HepG2 (cell line): ENCODE measurements at regions not wholly inside any gene's neighbourhood (a gene's known extent, or its start where the extent isn't known, plus 50 kb on each side); places are given as distances from the start of the nearest gene placed in this dataset.

Source experiments
- ATAC-seq: fragments of 200-7000 bp; cut with Tn5 transposase; 3 replicates; pipeline ENCODE4 v1.9.1; 2020; ENCODE audit warnings: mild to moderate bottlenecking, moderate library complexity
- BruUV-seq: library from RNA; stranded (reverse); fragments of 400-500 nt; replicated peaks from 2 replicates; lab custom pipeline; 2021; lab: Mats Ljungman, UMichigan
- CTCF ChIA-PET: fragments of 300-600 bp; formaldehyde crosslinking; extraction: SDS; loops from one replicate; lab custom pipeline; 2021; ENCODE audit warnings: low total read pairs, inconsistent platforms, low intra/inter-chr PET ratio; lab: Yijun Ruan, JAX
- POLR2A ChIA-PET: fragments of 350-600 bp; sonication (Branson Sonifier 250); formaldehyde crosslinking; loops from one replicate; lab custom pipeline; 2020; ENCODE audit warnings: antibody characterized with exemption, inconsistent platforms; lab: Yijun Ruan, JAX
- DNase-seq: peaks from one replicate; pipeline ENCODE4 v3.0.0-alpha.2; 2015; ENCODE audit warnings: low spot score
- FAIRE-seq: peaks from 3 replicates; lab custom pipeline; 2011; peaks lifted over from hg19 to GRCh38; lab: Jason Lieb, UNC
- H2AFZ ChIP-seq: one replicate; pipeline ENCODE4 v1.6.1; 2011; ENCODE audit warnings: low read length, inconsistent platforms
- H3K27ac ChIP-seq: fragments of 300-600 bp; 3 replicates; pipeline ENCODE4 v1.8.0; 2011; ENCODE audit warnings: mixed run types, mild to moderate bottlenecking, mixed read lengths, low read length, inconsistent platforms; ENCODE audit not compliant: insufficient read depth; ENCODE audit errors: extremely low read length
- H3K27me3 ChIP-seq, 2 experiments: fragments of 200-600 bp in 1 of 2; 2 replicates in 1 of 2; 3 replicates in 1 of 2; pipeline versions ENCODE4 v1.6.0 to v1.8.0; 2011; ENCODE audit warnings: low read length in 2 of 2, mild to moderate bottlenecking in 2 of 2, moderate library complexity in 2 of 2, inconsistent platforms in 1 of 2; ENCODE audit not compliant: insufficient read depth in 2 of 2, control insufficient read depth in 1 of 2
- H3K36me3 ChIP-seq, 2 experiments: fragments of 200-600 bp in 1 of 2; replicated peaks in 1 of 2; 2 replicates in 1 of 2; 3 replicates in 1 of 2; pipeline versions ENCODE4 v1.5.1 to v1.8.0; 2011; ENCODE audit warnings: low read length in 2 of 2, inconsistent platforms in 1 of 2; ENCODE audit not compliant: insufficient read depth in 2 of 2, control insufficient read depth in 1 of 2
- H3K4me1 ChIP-seq: 2 replicates; pipeline ENCODE4 v1.5.1; 2012; ENCODE audit warnings: low read length, inconsistent platforms; ENCODE audit not compliant: insufficient read depth
- H3K4me2 ChIP-seq: 2 replicates; pipeline ENCODE4 v1.6.0; 2011; ENCODE audit warnings: low read depth, low read length, inconsistent platforms
- H3K4me3 ChIP-seq, 3 experiments: fragments of 200-600 bp in 1 of 3; sonication (generic), shearing (Covaris generic) in 1 of 3; replicated peaks in 1 of 3; 2 replicates each; pipeline ENCODE4 v1.5.1; 2011 to 2016; ENCODE audit warnings: low read length in 3 of 3, inconsistent platforms in 2 of 3, low read depth in 2 of 3, mild to moderate bottlenecking in 2 of 3, control low read depth in 1 of 3, mixed read lengths in 1 of 3; ENCODE audit not compliant: insufficient read depth in 1 of 3
- H3K79me2 ChIP-seq: one replicate; pipeline ENCODE4 v1.6.1; 2011; ENCODE audit warnings: low read length, inconsistent platforms; ENCODE audit not compliant: insufficient read depth
- H3K9ac ChIP-seq: 2 replicates; pipeline ENCODE4 v1.6.0; 2011; ENCODE audit warnings: mild to moderate bottlenecking, low read depth, low read length, inconsistent platforms; ENCODE audit not compliant: insufficient read depth
- H3K9me3 ChIP-seq: 2 replicates; pipeline ENCODE4 v1.5.1; 2012; ENCODE audit warnings: mild to moderate bottlenecking, low read length
- H4K20me1 ChIP-seq: 2 replicates; pipeline ENCODE4 v1.6.0; 2011; ENCODE audit warnings: inconsistent platforms, mild to moderate bottlenecking, low read length, moderate library complexity; ENCODE audit not compliant: insufficient read depth
- NBN ChIP-seq: fragments of 450-650 bp; conservative IDR thresholded peaks from 2 replicates; pipeline ENCODE4 v1.6.1; 2017
- SP140L ChIP-seq: sonication (generic); formaldehyde crosslinking; IDR thresholded peaks from 2 replicates; pipeline ENCODE4 v1.4.0; 2020; ENCODE audit warnings: missing genetic modification reagents, borderline replicate concordance
- TCF7 ChIP-seq: sonication (generic); IDR thresholded peaks from 2 replicates; pipeline ENCODE4 v1.6.1; 2016; ENCODE audit warnings: antibody characterized with exemption, low read depth
- ZNF570 ChIP-seq: sonication (generic); formaldehyde crosslinking; IDR thresholded peaks from 2 replicates; pipeline ENCODE4 v1.4.0; 2020; ENCODE audit warnings: mild to moderate bottlenecking, missing genetic modification reagents, borderline replicate concordance
- ZNF607 ChIP-seq: sonication (generic); formaldehyde crosslinking; IDR thresholded peaks from 2 replicates; pipeline ENCODE4 v1.5.1; 2020; ENCODE audit warnings: missing genetic modification reagents, mild to moderate bottlenecking, borderline replicate concordance
- in situ Hi-C: cut with HindIII; loops from 2 replicates; pipeline ENCODE4 v1.10.0; 2017; ENCODE audit warnings: low pct_unique_long_range_greater_than_20kb; ENCODE audit not compliant: extremely low pct_ligation_motif_present
- intact Hi-C: fragments of 100-400 bp; cut with micrococcal nuclease; formaldehyde crosslinking; loops from one replicate; pipeline ENCODE4 v1.10.0; 2022; ENCODE audit not compliant: unreplicated experiment
- TF ChIP-seq, protein P1 (sequence below): IDR thresholded peaks from 2 replicates; pipeline ENCODE4 v1.6.1; 2012; ENCODE audit warnings: low read length, improper control_type of control experiment
- TF ChIP-seq, protein P2 (sequence below): sonication (generic); formaldehyde crosslinking; IDR thresholded peaks from 2 replicates; pipeline ENCODE4 v1.4.0; 2020; ENCODE audit warnings: missing genetic modification reagents, borderline replicate concordance
- TF ChIP-seq, protein P3 (sequence below): sonication (generic); formaldehyde crosslinking; conservative IDR thresholded peaks from 2 replicates; pipeline ENCODE4 v1.8.0; 2022; ENCODE audit warnings: missing genetic modification reagents

DNA sequence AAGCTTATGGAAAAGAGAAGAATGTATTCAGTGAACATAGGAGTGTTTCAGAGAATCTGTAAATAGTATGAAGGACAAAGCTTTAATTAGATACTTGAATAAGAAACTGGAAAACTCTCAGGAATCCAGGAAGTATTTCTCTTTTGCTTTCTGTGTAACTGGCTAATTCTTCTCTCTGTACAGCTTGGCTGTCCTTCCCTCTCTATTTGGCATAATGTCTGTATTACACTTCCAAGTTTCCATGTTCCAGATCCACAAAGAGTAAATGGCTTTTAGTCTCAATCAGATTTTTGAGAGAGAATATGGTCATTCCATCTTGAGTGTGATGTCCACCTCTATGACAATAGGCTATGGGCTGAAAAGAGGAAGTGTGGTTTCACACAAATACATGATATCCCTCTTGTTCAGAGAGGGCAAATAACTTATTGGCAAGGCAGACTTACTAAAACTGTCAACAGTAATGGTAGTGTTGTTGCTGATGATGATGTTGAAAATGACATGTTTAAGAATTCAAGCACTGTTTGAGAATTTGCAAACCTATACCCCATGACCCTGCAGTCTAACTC, 129.2 kb upstream of the ERBB4 start:
- FAIRE-seq (no peak), DNase-seq (no peak), ATAC-seq (no peak)
- no peaks in the 10 kb centered on the region for H3K9me3 ChIP-seq
- no peaks in the 10 kb centered on the region for H3K27me3 ChIP-seq
- TF ChIP-seq, protein P1, sequence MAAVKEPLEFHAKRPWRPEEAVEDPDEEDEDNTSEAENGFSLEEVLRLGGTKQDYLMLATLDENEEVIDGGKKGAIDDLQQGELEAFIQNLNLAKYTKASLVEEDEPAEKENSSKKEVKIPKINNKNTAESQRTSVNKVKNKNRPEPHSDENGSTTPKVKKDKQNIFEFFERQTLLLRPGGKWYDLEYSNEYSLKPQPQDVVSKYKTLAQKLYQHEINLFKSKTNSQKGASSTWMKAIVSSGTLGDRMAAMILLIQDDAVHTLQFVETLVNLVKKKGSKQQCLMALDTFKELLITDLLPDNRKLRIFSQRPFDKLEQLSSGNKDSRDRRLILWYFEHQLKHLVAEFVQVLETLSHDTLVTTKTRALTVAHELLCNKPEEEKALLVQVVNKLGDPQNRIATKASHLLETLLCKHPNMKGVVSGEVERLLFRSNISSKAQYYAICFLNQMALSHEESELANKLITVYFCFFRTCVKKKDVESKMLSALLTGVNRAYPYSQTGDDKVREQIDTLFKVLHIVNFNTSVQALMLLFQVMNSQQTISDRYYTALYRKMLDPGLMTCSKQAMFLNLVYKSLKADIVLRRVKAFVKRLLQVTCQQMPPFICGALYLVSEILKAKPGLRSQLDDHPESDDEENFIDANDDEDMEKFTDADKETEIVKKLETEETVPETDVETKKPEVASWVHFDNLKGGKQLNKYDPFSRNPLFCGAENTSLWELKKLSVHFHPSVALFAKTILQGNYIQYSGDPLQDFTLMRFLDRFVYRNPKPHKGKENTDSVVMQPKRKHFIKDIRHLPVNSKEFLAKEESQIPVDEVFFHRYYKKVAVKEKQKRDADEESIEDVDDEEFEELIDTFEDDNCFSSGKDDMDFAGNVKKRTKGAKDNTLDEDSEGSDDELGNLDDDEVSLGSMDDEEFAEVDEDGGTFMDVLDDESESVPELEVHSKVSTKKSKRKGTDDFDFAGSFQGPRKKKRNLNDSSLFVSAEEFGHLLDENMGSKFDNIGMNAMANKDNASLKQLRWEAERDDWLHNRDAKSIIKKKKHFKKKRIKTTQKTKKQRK = no peak
- TF ChIP-seq, protein P2, sequence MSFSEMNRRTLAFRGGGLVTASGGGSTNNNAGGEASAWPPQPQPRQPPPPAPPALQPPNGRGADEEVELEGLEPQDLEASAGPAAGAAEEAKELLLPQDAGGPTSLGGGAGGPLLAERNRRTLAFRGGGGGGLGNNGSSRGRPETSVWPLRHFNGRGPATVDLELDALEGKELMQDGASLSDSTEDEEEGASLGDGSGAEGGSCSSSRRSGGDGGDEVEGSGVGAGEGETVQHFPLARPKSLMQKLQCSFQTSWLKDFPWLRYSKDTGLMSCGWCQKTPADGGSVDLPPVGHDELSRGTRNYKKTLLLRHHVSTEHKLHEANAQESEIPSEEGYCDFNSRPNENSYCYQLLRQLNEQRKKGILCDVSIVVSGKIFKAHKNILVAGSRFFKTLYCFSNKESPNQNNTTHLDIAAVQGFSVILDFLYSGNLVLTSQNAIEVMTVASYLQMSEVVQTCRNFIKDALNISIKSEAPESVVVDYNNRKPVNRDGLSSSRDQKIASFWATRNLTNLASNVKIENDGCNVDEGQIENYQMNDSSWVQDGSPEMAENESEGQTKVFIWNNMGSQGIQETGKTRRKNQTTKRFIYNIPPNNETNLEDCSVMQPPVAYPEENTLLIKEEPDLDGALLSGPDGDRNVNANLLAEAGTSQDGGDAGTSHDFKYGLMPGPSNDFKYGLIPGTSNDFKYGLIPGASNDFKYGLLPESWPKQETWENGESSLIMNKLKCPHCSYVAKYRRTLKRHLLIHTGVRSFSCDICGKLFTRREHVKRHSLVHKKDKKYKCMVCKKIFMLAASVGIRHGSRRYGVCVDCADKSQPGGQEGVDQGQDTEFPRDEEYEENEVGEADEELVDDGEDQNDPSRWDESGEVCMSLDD (CRISPR knock-in tag) = no peak
- TF ChIP-seq NBN (no peak), TCF7 (no peak), ZNF570 (CRISPR knock-in tag) (no peak), SP140L (CRISPR knock-in tag) (no peak), ZNF607 (no peak)
- TF ChIP-seq, protein P3, sequence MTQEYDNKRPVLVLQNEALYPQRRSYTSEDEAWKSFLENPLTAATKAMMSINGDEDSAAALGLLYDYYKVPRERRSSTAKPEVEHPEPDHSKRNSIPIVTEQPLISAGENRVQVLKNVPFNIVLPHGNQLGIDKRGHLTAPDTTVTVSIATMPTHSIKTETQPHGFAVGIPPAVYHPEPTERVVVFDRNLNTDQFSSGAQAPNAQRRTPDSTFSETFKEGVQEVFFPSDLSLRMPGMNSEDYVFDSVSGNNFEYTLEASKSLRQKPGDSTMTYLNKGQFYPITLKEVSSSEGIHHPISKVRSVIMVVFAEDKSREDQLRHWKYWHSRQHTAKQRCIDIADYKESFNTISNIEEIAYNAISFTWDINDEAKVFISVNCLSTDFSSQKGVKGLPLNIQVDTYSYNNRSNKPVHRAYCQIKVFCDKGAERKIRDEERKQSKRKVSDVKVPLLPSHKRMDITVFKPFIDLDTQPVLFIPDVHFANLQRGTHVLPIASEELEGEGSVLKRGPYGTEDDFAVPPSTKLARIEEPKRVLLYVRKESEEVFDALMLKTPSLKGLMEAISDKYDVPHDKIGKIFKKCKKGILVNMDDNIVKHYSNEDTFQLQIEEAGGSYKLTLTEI (CRISPR knock-in tag) = no peak
- no peaks in the 10 kb centered on the region for H3K4me1 ChIP-seq
- POLR2A ChIA-PET = no interaction called here
- no peak overlapping the region for H3K4me3 ChIP-seq
- no peak overlapping the region for H2AFZ ChIP-seq
- no peaks in the 10 kb centered on the region for H3K36me3 ChIP-seq
- in situ Hi-C loops = no loop called here
- H3K4me2 ChIP-seq = no peak overlapping the region
- H4K20me1 ChIP-seq = no peaks in the 10 kb centered on the region
- no peaks in the 10 kb centered on the region for H3K79me2 ChIP-seq
- intact Hi-C loops = no loop called here
- BruUV-seq = no TSS peak
- H3K27ac ChIP-seq = no peak overlapping the region
- H3K9ac ChIP-seq = no peak overlapping the region
- CTCF ChIA-PET = no interaction called here
